Spleen (tissue), 7 donors: ENCODE measurements at regions not wholly inside any gene's neighbourhood (a gene's known extent, or its start where the extent isn't known, plus 50 kb on each side); places are given as distances from the start of the nearest gene placed in this dataset.

Experiments used
- CTCF ChIP-seq, 11 experiments: fragments of 200-600 bp in 7 of 11; fragments of 450-650 bp in 4 of 11; sonication (generic) in 4 of 11; IDR thresholded peaks in 8 of 11; conservative IDR thresholded peaks in 3 of 11; 1 replicate in 7 of 11; 2 replicates in 4 of 11; pipeline versions ENCODE4 v1.4.0 to v1.8.0; 2016 to 2021; ENCODE audit warnings: antibody characterized with exemption in 11 of 11, inconsistent platforms in 4 of 11, mild to moderate bottlenecking in 1 of 11
- POLR2A ChIP-seq, 3 donors: fragments of 450-650 bp; IDR thresholded peaks; one replicate each; pipeline ENCODE4 v1.5.1; 2017; ENCODE audit warnings: antibody characterized with exemption in 3 of 3, mild to moderate bottlenecking in 1 of 3
- donor health status: DM: no; HTN: no; CAD: no; lungs with moderate emphysema.
- donor health status: DM: no; HTN: no; CAD: no.
- donor health status: DM: no; HTN: no; CAD: no.

DNA sequence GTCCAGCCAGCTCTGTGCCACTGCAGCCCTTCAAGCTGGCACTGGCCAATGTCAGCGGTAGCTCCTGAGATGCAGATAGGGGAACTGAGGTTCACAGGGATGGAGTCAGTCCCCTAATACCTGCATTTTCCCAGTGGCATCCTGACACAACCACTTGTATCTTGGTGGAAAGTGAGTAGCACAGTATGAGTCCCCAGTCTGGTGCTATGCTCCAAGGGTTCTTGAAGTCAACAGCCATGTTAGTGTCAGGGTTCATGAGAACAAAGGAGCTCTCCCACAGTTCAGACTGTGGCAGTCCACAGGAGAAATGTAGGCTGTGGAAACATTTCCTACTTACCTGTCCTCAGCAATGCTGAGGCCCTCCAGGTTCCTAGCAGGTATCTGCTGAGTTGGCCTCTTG, 115.5 kb downstream of the ZNF736 start:
- no peak for TF ChIP-seq POLR2A (IDR thresholded peaks at IDR 0.05)
- TF ChIP-seq CTCF (IDR thresholded peaks at IDR 0.05 in 8 of 11, conservative IDR thresholded peaks at IDR 0.05 in 3 of 11) = no peak
